HG02943 (cell line): ENCODE measurements at regions not wholly inside any gene's neighbourhood (a gene's known extent, or its start where the extent isn't known, plus 50 kb on each side); places are given as distances from the start of the nearest gene placed in this dataset.
"Not testable (repeated sequence)": the region's sequence is repeated elsewhere in the genome, so short reads cannot be mapped to it uniquely, and the experiment has no call there.

ENCODE experiments used
- ATAC-seq: cut with Tn5 transposase; IDR thresholded peaks from one replicate; pipeline ENCODE4 v1.9.1; 2021; ENCODE audit warnings: mild to moderate bottlenecking, low read depth, moderate library complexity; ENCODE audit not compliant: unreplicated experiment

- not testable (repeated sequence) for ATAC-seq
Observed at GRCh38 chr4:17436047-17436749, 75.7 kb downstream of the QDPR start.

- ATAC-seq: no peak
Observed at GRCh38 chr4:17433827-17434226, 78.1 kb downstream of the QDPR start.

- ATAC-seq: no peak
Observed at GRCh38 chr4:17427991-17428390, 83.9 kb downstream of the QDPR start.

- no peak for ATAC-seq
Observed at GRCh38 chr4:17426222-17426621, 85.7 kb downstream of the QDPR start.

GRCh38 chr4:17418010-17418409, 93.9 kb downstream of the QDPR start:
- no peak for ATAC-seq

- no peak for ATAC-seq
Observed at GRCh38 chr4:17414392-17414791, 97.5 kb downstream of the QDPR start.

GRCh38 chr4:17400686-17401085, 111.2 kb downstream of the QDPR start:
- ATAC-seq: no peak

GRCh38 chr4:17398805-17399204, 113.1 kb downstream of the QDPR start:
- no peak for ATAC-seq

GRCh38 chr4:17398035-17398434, 113.9 kb downstream of the QDPR start:
- no peak for ATAC-seq

GRCh38 chr4:17397611-17398010, 114.3 kb downstream of the QDPR start:
- no peak for ATAC-seq

GRCh38 chr4:17385403-17385802, 126.5 kb downstream of the QDPR start:
- no peak for ATAC-seq

- ATAC-seq: no peak
Observed at GRCh38 chr4:17380347-17380746, 131.5 kb downstream of the QDPR start.

- no peak for ATAC-seq
Observed at GRCh38 chr4:17376205-17376604, 135.7 kb downstream of the QDPR start.

GRCh38 chr4:17373666-17374065, 138.2 kb downstream of the QDPR start:
- no peak for ATAC-seq

GRCh38 chr4:17370818-17371217, 141.1 kb downstream of the QDPR start:
- no peak for ATAC-seq

GRCh38 chr4:17368408-17368807, 143.5 kb downstream of the QDPR start:
- no peak for ATAC-seq

- ATAC-seq: no peak
Observed at GRCh38 chr4:17367201-17367600, 144.7 kb downstream of the QDPR start.

GRCh38 chr4:17366496-17366895, 145.4 kb downstream of the QDPR start:
- no peak for ATAC-seq

- no peak for ATAC-seq
Observed at GRCh38 chr4:17362430-17362829, 149.5 kb downstream of the QDPR start.

- ATAC-seq: no peak
Observed at GRCh38 chr4:17358241-17358640, 153.6 kb downstream of the QDPR start.

- ATAC-seq: no peak
Observed at GRCh38 chr4:17356926-17357325, 155.0 kb downstream of the QDPR start.

- no peak for ATAC-seq
Observed at GRCh38 chr4:17352357-17352756, 159.5 kb downstream of the QDPR start.

GRCh38 chr4:17347445-17347844, 164.4 kb downstream of the QDPR start:
- ATAC-seq: no peak
